ENCODE measurements at regions not wholly inside any gene's neighbourhood (a gene's known extent, or its start where the extent isn't known, plus 50 kb on each side); places are given as distances from the start of the nearest gene placed in this dataset.

DNA sequence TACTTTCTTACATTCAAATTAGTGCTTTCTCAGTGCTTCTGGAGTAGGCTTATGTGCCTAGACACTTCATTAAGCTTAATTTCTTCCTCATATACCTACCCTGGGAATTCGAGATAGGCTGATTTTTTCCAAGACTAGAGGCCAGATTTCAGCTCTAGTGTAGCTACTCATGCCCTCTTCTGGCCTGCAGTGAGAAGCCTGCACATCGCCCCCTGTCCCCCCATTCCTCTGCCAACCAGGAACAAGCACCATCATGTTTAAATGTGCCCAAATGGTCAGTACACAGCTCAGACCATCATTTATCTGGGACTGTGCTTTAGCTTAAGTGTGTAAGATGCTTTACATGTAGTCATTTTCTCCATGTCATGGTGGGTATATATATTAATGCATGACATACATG lies 1218.8 kb upstream of the LRRTM1 start:
- Histone ChIP-seq H3K9me3 (no peaks in the 10 kb centered on the region), H3K36me3 (no peaks in the 10 kb centered on the region), H3K4me1 (no peaks in the 10 kb centered on the region), H3K27me3 (no peaks in the 10 kb centered on the region), H3K4me3 (no peak overlapping the region), H3K27ac (no peak overlapping the region)
- no peak for DNase-seq
- TF ChIP-seq POLR2A (IDR thresholded peaks at IDR 0.05) (no peak), EP300 (IDR thresholded peaks at IDR 0.05) (no peak), POLR2AphosphoS5 (IDR thresholded peaks at IDR 0.05) (no peak)
- TF ChIP-seq, protein P1, sequence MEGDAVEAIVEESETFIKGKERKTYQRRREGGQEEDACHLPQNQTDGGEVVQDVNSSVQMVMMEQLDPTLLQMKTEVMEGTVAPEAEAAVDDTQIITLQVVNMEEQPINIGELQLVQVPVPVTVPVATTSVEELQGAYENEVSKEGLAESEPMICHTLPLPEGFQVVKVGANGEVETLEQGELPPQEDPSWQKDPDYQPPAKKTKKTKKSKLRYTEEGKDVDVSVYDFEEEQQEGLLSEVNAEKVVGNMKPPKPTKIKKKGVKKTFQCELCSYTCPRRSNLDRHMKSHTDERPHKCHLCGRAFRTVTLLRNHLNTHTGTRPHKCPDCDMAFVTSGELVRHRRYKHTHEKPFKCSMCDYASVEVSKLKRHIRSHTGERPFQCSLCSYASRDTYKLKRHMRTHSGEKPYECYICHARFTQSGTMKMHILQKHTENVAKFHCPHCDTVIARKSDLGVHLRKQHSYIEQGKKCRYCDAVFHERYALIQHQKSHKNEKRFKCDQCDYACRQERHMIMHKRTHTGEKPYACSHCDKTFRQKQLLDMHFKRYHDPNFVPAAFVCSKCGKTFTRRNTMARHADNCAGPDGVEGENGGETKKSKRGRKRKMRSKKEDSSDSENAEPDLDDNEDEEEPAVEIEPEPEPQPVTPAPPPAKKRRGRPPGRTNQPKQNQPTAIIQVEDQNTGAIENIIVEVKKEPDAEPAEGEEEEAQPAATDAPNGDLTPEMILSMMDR (IDR thresholded peaks at IDR 0.05) = no peak
- no peak for ATAC-seq (ENCODE audit: low FRiP score in 2 of 2)
- WGBS, 2 donors = 78 to 82% methylated on average over 2 of the region's 2 CpGs

DNA sequence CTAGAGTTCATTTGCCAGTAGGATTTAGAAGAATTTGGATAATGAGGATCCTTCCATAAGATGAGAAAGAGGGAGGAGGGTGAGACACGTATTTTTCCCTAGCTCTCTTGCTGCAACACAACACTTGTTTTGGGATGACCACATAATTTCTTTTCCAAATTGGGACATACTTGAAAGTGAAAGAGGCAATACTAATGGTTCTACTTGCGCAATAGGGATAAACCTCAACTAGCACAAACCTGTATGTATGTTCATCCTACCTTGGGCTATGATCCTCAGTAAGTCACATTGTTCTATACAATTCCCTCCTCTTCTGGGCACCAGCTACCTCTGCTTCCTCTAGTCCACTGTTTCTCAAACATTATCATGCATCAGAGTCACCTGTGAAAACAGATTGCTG lies 1208.8 kb upstream of the LRRTM1 start:
- Histone ChIP-seq H3K9me3 (no peaks in the 10 kb centered on the region), H3K4me1 (no peaks in the 10 kb centered on the region), H3K4me3 (no peak overlapping the region), H3K36me3 (no peaks in the 10 kb centered on the region), H3K27ac (no peak overlapping the region), H3K27me3 (no peaks in the 10 kb centered on the region)
- DNase-seq (no peak), ATAC-seq (ENCODE audit: low FRiP score in 2 of 2) (no peak)
- TF ChIP-seq POLR2A (IDR thresholded peaks at IDR 0.05) (no peak), POLR2AphosphoS5 (IDR thresholded peaks at IDR 0.05) (no peak), EP300 (IDR thresholded peaks at IDR 0.05) (no peak)
- TF ChIP-seq, protein P1 (IDR thresholded peaks at IDR 0.05) = no peak
- 63 to 83% methylated on average over 2 of the region's 2 CpGs for WGBS, 2 donors

DNA sequence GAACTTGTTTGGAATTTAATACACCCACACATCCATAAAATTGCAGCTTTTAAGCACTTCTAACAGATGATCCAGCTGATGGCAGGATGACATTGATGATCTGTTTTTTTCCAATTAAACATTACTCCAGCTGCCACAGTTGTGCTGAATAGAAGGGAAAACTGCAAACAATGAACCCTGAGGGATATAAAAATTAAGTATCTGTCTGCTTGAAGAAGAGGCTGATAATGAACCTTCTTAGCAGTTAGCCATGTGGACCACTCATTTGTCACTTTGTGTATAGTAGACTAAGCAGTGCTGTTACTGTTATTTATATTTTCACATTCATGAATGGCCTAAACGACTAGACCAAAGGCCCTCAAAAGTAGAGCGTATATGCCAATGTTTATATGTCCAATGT lies 1201.0 kb upstream of the LRRTM1 start:
- Histone ChIP-seq H3K27ac (no peak overlapping the region), H3K4me1 (no peaks in the 10 kb centered on the region), H3K27me3 (no peaks in the 10 kb centered on the region), H3K36me3 (no peaks in the 10 kb centered on the region), H3K4me3 (no peak overlapping the region), H3K9me3 (no peaks in the 10 kb centered on the region)
- 42 to 58% methylated on average over 2 of the region's 2 CpGs for whole genome bisulfite sequencing, 2 donors
- TF ChIP-seq POLR2AphosphoS5 (IDR thresholded peaks at IDR 0.05) = no peak
- no peak for TF ChIP-seq EP300 (IDR thresholded peaks at IDR 0.05)
- no peak for TF ChIP-seq POLR2A (IDR thresholded peaks at IDR 0.05)
- TF ChIP-seq, protein P1 (IDR thresholded peaks at IDR 0.05) = no peak
- ATAC-seq (ENCODE audit: low FRiP score in 2 of 2) (no peak), DNase-seq (no peak)

DNA sequence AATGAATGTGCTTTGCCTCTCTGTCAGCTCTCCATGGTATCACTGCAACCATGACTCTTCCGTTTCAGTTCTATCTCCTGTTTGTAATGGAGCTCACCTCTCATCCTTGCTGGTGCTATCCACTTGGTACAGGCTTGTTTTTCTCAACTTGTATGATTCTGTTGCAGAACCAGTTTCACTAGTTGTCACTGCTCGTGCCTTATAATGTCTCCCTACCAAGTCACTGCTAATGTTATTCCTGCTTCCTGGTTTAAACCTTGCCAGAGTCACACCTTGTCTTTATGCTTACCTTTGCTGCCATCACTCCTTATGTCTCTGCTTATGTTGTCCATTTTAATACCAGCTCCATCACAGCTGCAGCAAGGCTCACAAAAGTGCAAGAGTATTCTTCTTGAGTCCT lies 1191.0 kb upstream of the LRRTM1 start:
- H3K36me3 ChIP-seq = no peaks in the 10 kb centered on the region
- no peaks in the 10 kb centered on the region for H3K9me3 ChIP-seq
- H3K27me3 ChIP-seq = no peaks in the 10 kb centered on the region
- no peaks in the 10 kb centered on the region for H3K4me1 ChIP-seq
- TF ChIP-seq EP300 (IDR thresholded peaks at IDR 0.05) (no peak), POLR2A (IDR thresholded peaks at IDR 0.05) (no peak), POLR2AphosphoS5 (IDR thresholded peaks at IDR 0.05) (no peak)
- TF ChIP-seq, protein P1 (IDR thresholded peaks at IDR 0.05) = no peak
- 59 to 75% methylated on average over 2 of the region's 2 CpGs for WGBS, 2 donors
- no peak overlapping the region for H3K27ac ChIP-seq
- DNase-seq (no peak), ATAC-seq (ENCODE audit: low FRiP score in 2 of 2) (no peak)
- no peak overlapping the region for H3K4me3 ChIP-seq

DNA sequence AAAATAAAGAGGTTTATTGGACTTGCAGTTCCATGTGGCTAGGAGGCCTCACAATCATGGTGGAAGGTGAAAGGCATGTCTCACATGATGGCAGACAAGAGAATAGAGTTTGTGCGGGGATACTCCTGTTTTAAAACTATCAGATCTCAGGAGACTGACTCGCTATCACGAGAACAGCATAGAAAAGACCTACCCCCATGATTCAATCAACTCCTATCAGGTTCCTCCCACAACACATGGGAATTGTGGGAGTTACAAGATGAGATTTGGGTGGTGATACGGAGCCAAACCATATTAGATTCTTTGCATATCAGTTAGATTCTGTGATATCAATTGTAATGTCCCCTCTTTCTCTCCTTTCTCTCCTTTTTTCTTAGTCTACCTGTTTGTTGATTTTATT lies 1178.7 kb upstream of the LRRTM1 start:
- no peak overlapping the region for H3K4me3 ChIP-seq

More for the DNA sequence above, 1178.7 kb upstream of the LRRTM1 start:
- Histone ChIP-seq H3K9me3 (peaks cover 0 to 3% (median 0%) of the 10 kb centered on the region in 4 donors), H3K4me1 (no peaks in the 10 kb centered on the region), H3K36me3 (no peaks in the 10 kb centered on the region), H3K27me3 (no peaks in the 10 kb centered on the region), H3K27ac (no peak overlapping the region)
- TF ChIP-seq POLR2AphosphoS5 (IDR thresholded peaks at IDR 0.05) (no peak), POLR2A (IDR thresholded peaks at IDR 0.05) (no peak), EP300 (IDR thresholded peaks at IDR 0.05) (no peak)
- TF ChIP-seq, protein P1 (IDR thresholded peaks at IDR 0.05) = no peak
- no peak for DNase-seq
- WGBS, 2 donors = 89 to 92% methylated on average over 4 of the region's 4 CpGs
- no peak for ATAC-seq (ENCODE audit: low FRiP score in 2 of 2)

Data from upper lobe of left lung (tissue), 6 donors.